KMS-11 (cell line): ENCODE measurements at regions not wholly inside any gene's neighbourhood (a gene's known extent, or its start where the extent isn't known, plus 50 kb on each side); places are given as distances from the start of the nearest gene placed in this dataset.

Experiments
- H2AFZ ChIP-seq: fragments of 200-600 bp; sonication (generic); 2 replicates; pipeline ENCODE4 v1.6.1; 2016; ENCODE audit warnings: antibody characterized with exemption, mixed run types, low read depth
- H3K27ac ChIP-seq: fragments of 200-600 bp; sonication (generic); 2 replicates; pipeline ENCODE4 v1.6.1; 2016; ENCODE audit warnings: mild to moderate bottlenecking, mixed run types
- H3K27me3 ChIP-seq: fragments of 200-600 bp; sonication (generic); 2 replicates; pipeline ENCODE4 v1.6.1; 2017; ENCODE audit warnings: mild to moderate bottlenecking, low read depth, mixed run types, moderate library complexity; ENCODE audit not compliant: insufficient read depth
- H3K36me3 ChIP-seq: fragments of 200-600 bp; sonication (generic); 2 replicates; pipeline ENCODE4 v1.6.1; 2017; ENCODE audit warnings: mild to moderate bottlenecking, mixed run types; ENCODE audit not compliant: insufficient read depth
- H3K4me1 ChIP-seq: fragments of 200-600 bp; sonication (generic); 2 replicates; pipeline ENCODE4 v1.6.1; 2016; ENCODE audit warnings: mild to moderate bottlenecking, low read depth, mixed run types; ENCODE audit not compliant: poor library complexity, severe bottlenecking
- H3K4me2 ChIP-seq: fragments of 200-600 bp; sonication (generic); 2 replicates; pipeline ENCODE4 v1.7.0; 2016; ENCODE audit warnings: mild to moderate bottlenecking, mixed run types
- H3K4me3 ChIP-seq: fragments of 200-600 bp; sonication (generic); IDR thresholded peaks from 2 replicates; pipeline ENCODE4 v1.6.1; 2017; ENCODE audit warnings: low read depth, low read length, mixed read lengths; ENCODE audit not compliant: insufficient read depth
- H3K79me2 ChIP-seq: fragments of 200-600 bp; sonication (generic); 2 replicates; pipeline ENCODE4 v1.6.1; 2016; ENCODE audit warnings: low read depth, mixed run types; ENCODE audit not compliant: insufficient read depth
- H3K9ac ChIP-seq: fragments of 200-600 bp; sonication (generic); 2 replicates; pipeline ENCODE4 v1.6.1; 2016; ENCODE audit warnings: mild to moderate bottlenecking, mixed run types
- H4K20me1 ChIP-seq: fragments of 200-600 bp; sonication (generic); 2 replicates; pipeline ENCODE4 v1.6.1; 2016; ENCODE audit warnings: mild to moderate bottlenecking, mixed run types; ENCODE audit not compliant: insufficient read depth
- CTCF ChIP-seq: fragments of 200-600 bp; sonication (generic); conservative IDR thresholded peaks from 2 replicates; pipeline ENCODE4 v1.6.1; 2017; ENCODE audit warnings: low read depth, mild to moderate bottlenecking, antibody characterized with exemption, low read length, moderate library complexity, mixed read lengths

DNA sequence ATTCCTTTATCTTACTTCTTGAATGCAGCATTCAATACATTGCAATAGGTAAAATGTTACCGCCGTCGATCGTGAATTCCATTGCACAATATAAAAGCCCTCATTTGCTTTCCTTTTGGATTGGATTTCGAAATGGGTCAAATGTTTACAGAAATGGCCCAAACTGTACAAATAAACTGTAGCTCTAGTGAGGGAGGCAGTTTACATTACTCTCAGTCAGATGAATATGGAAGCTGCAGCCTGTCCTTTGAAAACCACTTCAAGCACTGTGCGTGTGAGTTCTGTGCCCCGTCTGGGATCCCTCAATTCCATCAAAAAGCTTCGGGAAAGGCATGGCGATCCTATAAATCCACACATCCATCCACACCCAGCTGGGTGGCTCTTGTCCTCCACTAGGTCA is 258.6 kb upstream of the FOXF1 start:
- H2AFZ ChIP-seq: no peak overlapping the region
- no peak for TF ChIP-seq CTCF
- H3K27me3 ChIP-seq: peaks cover 14% of the 10 kb centered on the region; the same call in 1 of the 2 replicates
- no peak overlapping the region for H3K4me2 ChIP-seq
- no peaks in the 10 kb centered on the region for H3K79me2 ChIP-seq
- H3K36me3 ChIP-seq: no peaks in the 10 kb centered on the region
- no peaks in the 10 kb centered on the region for H4K20me1 ChIP-seq
- H3K27ac ChIP-seq: no peak overlapping the region
- H3K9ac ChIP-seq: no peak overlapping the region
- no peak overlapping the region for H3K4me3 ChIP-seq
- no peaks in the 10 kb centered on the region for H3K4me1 ChIP-seq

GRCh38 chr16:86252596-86252995 is 257.7 kb upstream of the FOXF1 start:
- Histone ChIP-seq H3K36me3 (no peaks in the 10 kb centered on the region), H3K9ac (no peak overlapping the region), H2AFZ (no peak overlapping the region), H3K4me2 (no peak overlapping the region), H3K27me3 (0 out of 2 replicates have a peak, but pooled peaks cover 13% of the 10 kb centered on the region), H3K4me1 (no peaks in the 10 kb centered on the region), H3K79me2 (no peaks in the 10 kb centered on the region), H3K4me3 (no peak overlapping the region), H3K27ac (no peak overlapping the region), H4K20me1 (no peaks in the 10 kb centered on the region)
- 0 out of 2 replicates have a peak, but pooled peaks have one; percentile 24 for TF ChIP-seq CTCF

DNA sequence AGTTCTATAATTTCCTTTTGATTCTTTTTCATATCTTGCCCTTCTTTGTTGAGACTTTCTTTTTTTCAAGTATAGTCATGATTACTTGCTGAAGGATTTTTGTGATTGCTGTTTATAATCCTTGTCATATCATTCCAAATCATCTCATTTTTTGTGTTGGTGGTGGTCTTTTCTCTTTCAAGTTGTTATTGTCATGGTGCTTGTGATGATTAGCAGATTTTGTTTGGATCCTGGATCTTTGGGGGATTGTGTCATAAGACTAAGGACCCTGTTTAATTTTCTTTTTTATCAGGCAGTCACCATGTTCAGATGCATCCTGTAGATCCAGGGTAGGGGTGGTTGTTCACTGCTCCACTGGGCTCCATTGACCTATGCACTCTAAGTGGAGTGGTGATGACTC is 254.4 kb upstream of the FOXF1 start:
- Histone ChIP-seq H3K36me3 (no peaks in the 10 kb centered on the region), H3K27me3 (peaks cover 4% of the 10 kb centered on the region; the same call in 1 of the 2 replicates), H3K4me2 (no peak overlapping the region), H4K20me1 (no peaks in the 10 kb centered on the region), H3K27ac (no peak overlapping the region), H3K9ac (no peak overlapping the region), H3K4me1 (no peaks in the 10 kb centered on the region), H3K4me3 (no peak overlapping the region), H3K79me2 (no peaks in the 10 kb centered on the region), H2AFZ (no peak overlapping the region)
- TF ChIP-seq CTCF: no peak

DNA sequence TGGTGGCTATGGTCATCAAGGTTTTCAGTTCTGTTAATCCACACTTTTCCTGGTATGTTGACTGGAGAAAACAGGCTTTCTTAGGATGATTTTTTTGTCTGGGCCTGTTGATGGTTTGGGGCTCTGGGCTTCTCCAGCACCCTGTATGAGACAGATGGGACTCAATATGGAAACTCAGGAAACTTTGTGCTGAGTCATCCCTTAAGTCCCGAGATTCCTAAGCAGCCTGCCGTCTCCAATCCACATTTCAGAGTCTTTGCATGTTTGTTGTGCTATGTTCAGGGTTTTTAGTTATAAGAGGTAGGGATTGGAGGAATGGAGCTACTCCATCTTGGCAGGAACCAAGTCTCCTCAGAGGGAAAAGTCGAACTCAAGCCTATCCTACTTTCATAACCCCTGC is 253.3 kb upstream of the FOXF1 start:
- no peak for TF ChIP-seq CTCF
- Histone ChIP-seq H3K36me3 (no peaks in the 10 kb centered on the region), H3K79me2 (no peaks in the 10 kb centered on the region), H3K27ac (no peak overlapping the region), H3K27me3 (no peaks in the 10 kb centered on the region; the same call in 1 of the 2 replicates), H4K20me1 (no peaks in the 10 kb centered on the region), H3K4me2 (no peak overlapping the region), H3K4me3 (no peak overlapping the region), H2AFZ (no peak overlapping the region), H3K4me1 (no peaks in the 10 kb centered on the region), H3K9ac (no peak overlapping the region)
